IPS-18a (cell line): ENCODE measurements at regions not wholly inside any gene's neighbourhood (a gene's known extent, or its start where the extent isn't known, plus 50 kb on each side); places are given as distances from the start of the nearest gene placed in this dataset.

Experiments used
- H3K27ac ChIP-seq: one replicate; pipeline ENCODE4 v1.5.1; 2013; ENCODE audit warnings: low read length
- H3K27me3 ChIP-seq: one replicate; pipeline ENCODE4 v1.6.1; 2013; ENCODE audit warnings: mild to moderate bottlenecking, low read length; ENCODE audit not compliant: control insufficient read depth, insufficient read depth
- H3K36me3 ChIP-seq: one replicate; pipeline ENCODE4 v1.6.1; 2013; ENCODE audit warnings: low read depth, low read length; ENCODE audit not compliant: control insufficient read depth
- H3K4me1 ChIP-seq: one replicate; pipeline ENCODE4 v1.6.1; 2013; ENCODE audit warnings: low read depth, low read length; ENCODE audit not compliant: control insufficient read depth
- H3K4me3 ChIP-seq: one replicate; pipeline ENCODE4 v1.5.1; 2013; ENCODE audit warnings: low read length
- H3K9ac ChIP-seq: one replicate; pipeline ENCODE4 v1.6.1; 2013; ENCODE audit warnings: mild to moderate bottlenecking, low read length, moderate library complexity
- H3K9me3 ChIP-seq: one replicate; pipeline ENCODE4 v1.6.1; 2013; ENCODE audit warnings: low read depth, low read length; ENCODE audit not compliant: control insufficient read depth

GRCh38 chr4:24416293-24416692 lies 168.1 kb downstream of the DHX15 start:
- Histone ChIP-seq H3K36me3 (no peaks in the 10 kb centered on the region), H3K27ac (no peak overlapping the region), H3K4me1 (peaks cover 14% of the 10 kb centered on the region), H3K27me3 (peaks cover 47% of the 10 kb centered on the region), H3K4me3 (no peak overlapping the region), H3K9ac (no peak overlapping the region), H3K9me3 (no peaks in the 10 kb centered on the region)

- no peak overlapping the region for H3K9ac ChIP-seq
- peaks cover 14% of the 10 kb centered on the region for H3K4me1 ChIP-seq
- H3K27ac ChIP-seq = no peak overlapping the region
- no peaks in the 10 kb centered on the region for H3K36me3 ChIP-seq
- peak overlapping the region; percentile 10 for H3K4me3 ChIP-seq
- peaks cover 55% of the 10 kb centered on the region for H3K27me3 ChIP-seq
- H3K9me3 ChIP-seq = no peaks in the 10 kb centered on the region
Observed at GRCh38 chr4:24413311-24413784, 171.0 kb downstream of the DHX15 start.

DNA sequence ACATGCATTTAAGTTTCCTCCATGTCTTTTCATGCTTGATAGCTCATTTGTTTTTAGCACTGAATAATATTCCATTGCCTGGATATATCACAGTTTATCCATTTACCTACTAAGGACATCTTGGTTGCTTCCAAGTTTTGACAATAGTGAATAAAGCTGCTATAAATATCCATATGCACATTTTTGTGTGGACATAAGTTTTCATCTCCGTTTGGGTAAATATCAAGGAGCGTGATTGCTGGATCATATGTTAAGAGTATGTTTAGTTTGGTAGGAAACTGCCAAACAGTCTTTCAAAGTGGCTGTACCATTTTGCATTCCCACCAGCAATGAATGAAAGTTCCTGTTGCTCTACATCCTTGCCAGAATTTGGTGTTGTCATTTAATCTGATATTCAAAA lies 172.5 kb downstream of the DHX15 start:
- H3K4me1 ChIP-seq = peaks cover 14% of the 10 kb centered on the region
- no peaks in the 10 kb centered on the region for H3K36me3 ChIP-seq
- peaks cover 55% of the 10 kb centered on the region for H3K27me3 ChIP-seq
- no peak overlapping the region for H3K27ac ChIP-seq
- H3K4me3 ChIP-seq = no peak overlapping the region
- no peak overlapping the region for H3K9ac ChIP-seq
- H3K9me3 ChIP-seq = no peaks in the 10 kb centered on the region

GRCh38 chr4:24411299-24411698 lies 173.1 kb downstream of the DHX15 start:
- Histone ChIP-seq H3K9me3 (no peaks in the 10 kb centered on the region), H3K9ac (no peak overlapping the region), H3K27ac (no peak overlapping the region), H3K4me3 (no peak overlapping the region), H3K27me3 (peaks cover 53% of the 10 kb centered on the region), H3K36me3 (no peaks in the 10 kb centered on the region), H3K4me1 (peaks cover 14% of the 10 kb centered on the region)

GRCh38 chr4:24408640-24409039 lies 175.7 kb downstream of the DHX15 start:
- Histone ChIP-seq H3K9ac (no peak overlapping the region), H3K4me3 (no peak overlapping the region), H3K36me3 (no peaks in the 10 kb centered on the region), H3K4me1 (peaks cover 10% of the 10 kb centered on the region), H3K27me3 (peaks cover 31% of the 10 kb centered on the region), H3K9me3 (no peaks in the 10 kb centered on the region), H3K27ac (no peak overlapping the region)

GRCh38 chr4:24405926-24406325 lies 178.4 kb downstream of the DHX15 start:
- Histone ChIP-seq H3K4me1 (no peaks in the 10 kb centered on the region), H3K36me3 (no peaks in the 10 kb centered on the region), H3K9me3 (no peaks in the 10 kb centered on the region), H3K27me3 (peaks cover 8% of the 10 kb centered on the region), H3K9ac (no peak overlapping the region), H3K4me3 (no peak overlapping the region), H3K27ac (no peak overlapping the region)

DNA sequence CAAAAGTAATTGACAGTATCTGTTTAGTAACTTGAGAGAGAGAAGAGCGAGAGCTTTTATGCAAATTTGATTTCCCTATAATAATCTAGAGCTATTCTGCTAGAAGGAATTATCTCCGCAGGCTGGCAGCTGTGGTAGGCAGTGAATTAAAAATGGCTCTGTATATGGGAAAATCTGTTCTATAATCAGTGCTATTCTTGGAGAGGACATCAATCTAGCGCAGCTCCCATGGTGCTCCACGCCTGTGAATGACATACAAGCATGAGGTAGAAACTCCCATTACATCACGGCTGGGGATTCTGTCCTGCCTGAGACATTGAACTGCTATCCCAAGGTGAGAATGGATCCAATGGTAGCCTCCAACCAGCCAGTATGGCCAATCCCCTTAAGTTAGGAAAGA lies 179.0 kb downstream of the DHX15 start:
- H3K27ac ChIP-seq = no peak overlapping the region
- H3K4me3 ChIP-seq = no peak overlapping the region
- H3K27me3 ChIP-seq = peaks cover 3% of the 10 kb centered on the region
- H3K9me3 ChIP-seq = no peaks in the 10 kb centered on the region
- no peaks in the 10 kb centered on the region for H3K4me1 ChIP-seq
- no peaks in the 10 kb centered on the region for H3K36me3 ChIP-seq
- no peak overlapping the region for H3K9ac ChIP-seq

DNA sequence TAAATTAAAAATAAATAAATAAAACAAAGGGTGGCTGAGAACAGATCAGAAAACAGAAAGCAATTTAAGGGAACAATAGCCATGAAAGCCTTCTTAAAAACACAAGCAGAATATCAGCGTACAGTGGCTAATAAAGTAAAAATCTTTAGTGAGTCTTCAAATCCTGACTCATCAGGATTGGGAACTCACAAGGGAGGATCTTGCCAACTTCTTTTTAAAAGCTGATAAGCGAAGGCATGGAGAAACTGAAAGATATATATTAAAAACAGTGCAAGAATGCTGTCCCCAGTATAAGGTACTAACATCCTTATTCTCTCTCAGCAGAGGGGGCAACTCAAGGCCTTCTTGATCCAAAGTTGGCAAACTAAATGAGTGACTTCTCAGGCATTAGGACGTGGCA lies 180.1 kb downstream of the DHX15 start:
- H3K27ac ChIP-seq = no peak overlapping the region
- peaks cover 3% of the 10 kb centered on the region for H3K27me3 ChIP-seq
- no peak overlapping the region for H3K4me3 ChIP-seq
- H3K4me1 ChIP-seq = no peaks in the 10 kb centered on the region
- no peaks in the 10 kb centered on the region for H3K9me3 ChIP-seq
- H3K36me3 ChIP-seq = no peaks in the 10 kb centered on the region
- no peak overlapping the region for H3K9ac ChIP-seq

DNA sequence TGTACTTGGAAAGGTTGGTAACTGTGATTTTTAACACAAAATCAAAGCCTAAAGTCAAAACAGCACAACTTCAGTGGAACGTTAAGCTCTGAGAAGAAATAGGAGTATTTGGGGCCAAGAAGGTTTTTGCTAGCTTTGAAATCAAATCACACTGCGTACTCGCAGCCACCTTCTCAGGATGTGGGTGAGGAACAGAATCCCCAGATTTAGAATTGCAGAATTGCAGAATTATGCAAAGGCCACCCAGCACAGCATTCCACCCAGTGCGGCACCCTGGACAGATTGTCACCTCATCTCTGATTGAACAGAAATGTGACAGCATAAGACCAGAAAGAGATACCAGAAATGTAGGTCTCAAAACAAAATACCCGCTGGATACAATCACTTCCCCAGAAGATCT lies 181.1 kb downstream of the DHX15 start:
- H3K27ac ChIP-seq = no peak overlapping the region

DNA sequence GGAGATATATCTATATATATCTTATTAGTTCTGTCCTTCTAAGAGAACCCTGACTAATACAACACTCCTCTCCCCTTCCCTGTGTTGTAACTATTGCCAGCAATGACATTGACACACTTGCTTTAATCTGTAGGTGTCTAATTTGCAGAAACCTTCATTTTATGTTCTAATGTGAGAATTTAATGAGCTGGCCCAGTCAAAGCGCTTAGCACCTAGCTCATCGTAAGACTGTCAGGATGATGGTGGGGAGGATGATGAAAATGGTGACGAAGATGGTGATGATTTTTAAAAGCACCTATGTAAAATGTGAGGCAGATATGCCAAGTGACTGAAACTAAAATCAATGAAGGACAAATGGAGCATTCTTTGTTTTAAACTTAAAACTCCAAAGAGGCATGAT lies 183.8 kb downstream of the DHX15 start:
- H3K27ac ChIP-seq = no peak overlapping the region
- peaks cover 1% of the 10 kb centered on the region for H3K27me3 ChIP-seq
- H3K4me3 ChIP-seq = no peak overlapping the region
- no peaks in the 10 kb centered on the region for H3K36me3 ChIP-seq
- no peak overlapping the region for H3K9ac ChIP-seq
- H3K9me3 ChIP-seq = no peaks in the 10 kb centered on the region
- no peaks in the 10 kb centered on the region for H3K4me1 ChIP-seq

More for the DNA sequence above, 181.1 kb downstream of the DHX15 start:
- Histone ChIP-seq H3K4me3 (no peak overlapping the region), H3K9ac (no peak overlapping the region), H3K36me3 (no peaks in the 10 kb centered on the region), H3K9me3 (no peaks in the 10 kb centered on the region), H3K27me3 (peaks cover 3% of the 10 kb centered on the region), H3K4me1 (no peaks in the 10 kb centered on the region)

GRCh38 chr4:24396988-24397387 lies 187.4 kb downstream of the DHX15 start:
- no peaks in the 10 kb centered on the region for H3K4me1 ChIP-seq
- H3K27me3 ChIP-seq = no peaks in the 10 kb centered on the region
- H3K9me3 ChIP-seq = no peaks in the 10 kb centered on the region
- no peak overlapping the region for H3K4me3 ChIP-seq
- no peak overlapping the region for H3K9ac ChIP-seq
- H3K36me3 ChIP-seq = no peaks in the 10 kb centered on the region
- H3K27ac ChIP-seq = no peak overlapping the region

DNA sequence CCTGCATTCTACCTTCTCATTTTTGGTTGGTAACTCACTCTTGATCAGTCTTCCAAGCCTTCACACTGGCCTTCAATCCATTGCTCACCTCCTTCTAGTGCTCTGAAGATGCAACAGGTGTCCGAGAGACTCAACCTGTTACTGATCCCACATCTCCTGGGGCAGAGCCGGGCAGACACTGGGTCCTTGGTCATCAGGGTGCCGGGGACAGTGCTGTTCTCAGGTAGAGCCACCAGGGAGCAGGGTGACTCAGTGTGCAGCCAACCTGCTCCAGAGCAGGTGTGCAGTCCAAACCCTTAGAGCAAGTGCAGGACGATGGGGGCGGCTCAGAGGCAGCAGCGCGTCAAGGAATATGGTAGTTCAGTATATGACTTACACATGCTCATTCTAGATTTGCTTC lies 188.4 kb downstream of the DHX15 start:
- no peak overlapping the region for H3K27ac ChIP-seq
- H3K27me3 ChIP-seq = no peaks in the 10 kb centered on the region
- H3K36me3 ChIP-seq = no peaks in the 10 kb centered on the region
- no peak overlapping the region for H3K4me3 ChIP-seq
- no peak overlapping the region for H3K9ac ChIP-seq
- no peaks in the 10 kb centered on the region for H3K9me3 ChIP-seq
- H3K4me1 ChIP-seq = no peaks in the 10 kb centered on the region
